GM11168 (cell line): ENCODE measurements at regions not wholly inside any gene's neighbourhood (a gene's known extent, or its start where the extent isn't known, plus 50 kb on each side); places are given as distances from the start of the nearest gene placed in this dataset.
"Not testable (repeated sequence)": the region's sequence is repeated elsewhere in the genome, so short reads cannot be mapped to it uniquely, and the experiment has no call there.

Experiments used
- in situ Hi-C: fragments of 300-500 bp; cut with MboI; formaldehyde crosslinking; loops from one replicate; pipeline ENCODE4 v1.12.0; 2022; ENCODE audit warnings: low sequenced_read_pairs; ENCODE audit not compliant: unreplicated experiment

GRCh38 chr5:105150323-105150722, 1587.7 kb upstream of the NUDT12 start:
- in situ Hi-C loops: no loop called here

- in situ Hi-C loops: no loop called here
Observed at GRCh38 chr5:105146867-105147266, 1584.3 kb upstream of the NUDT12 start.

- in situ Hi-C loops: no loop called here
Observed at GRCh38 chr5:105145152-105145551, 1582.6 kb upstream of the NUDT12 start.

GRCh38 chr5:105134328-105134727, 1571.7 kb upstream of the NUDT12 start:
- in situ Hi-C loops: no loop called here

GRCh38 chr5:105133087-105133486, 1570.5 kb upstream of the NUDT12 start:
- in situ Hi-C loops: no loop called here

- in situ Hi-C loops: no loop called here
Observed at GRCh38 chr5:105132581-105132980, 1570.0 kb upstream of the NUDT12 start.

- in situ Hi-C loops: no loop called here
Observed at GRCh38 chr5:105131045-105131444, 1568.5 kb upstream of the NUDT12 start.

- in situ Hi-C loops: no loop called here
Observed at GRCh38 chr5:105101577-105101976, 1539.0 kb upstream of the NUDT12 start.

- in situ Hi-C loops: no loop called here
Observed at GRCh38 chr5:105088961-105089360, 1526.4 kb upstream of the NUDT12 start.

- in situ Hi-C loops: no loop called here
Observed at GRCh38 chr5:105088102-105088501, 1525.5 kb upstream of the NUDT12 start.

GRCh38 chr5:105057893-105058292, 1495.3 kb upstream of the NUDT12 start:
- in situ Hi-C loops: no loop called here

- in situ Hi-C loops: no loop called here
Observed at GRCh38 chr5:105057001-105057436, 1494.4 kb upstream of the NUDT12 start.

GRCh38 chr5:105054406-105054805, 1491.8 kb upstream of the NUDT12 start:
- in situ Hi-C loops: no loop called here

- in situ Hi-C loops: no loop called here
Observed at GRCh38 chr5:105042623-105043022, 1480.0 kb upstream of the NUDT12 start.

GRCh38 chr5:105036814-105037213, 1474.2 kb upstream of the NUDT12 start:
- in situ Hi-C loops: not testable (repeated sequence)

GRCh38 chr5:105034401-105034763, 1471.8 kb upstream of the NUDT12 start:
- in situ Hi-C loops: no loop called here

- in situ Hi-C loops: no loop called here
Observed at GRCh38 chr5:105033637-105034400, 1471.2 kb upstream of the NUDT12 start.

- in situ Hi-C loops: no loop called here
Observed at GRCh38 chr5:105032917-105033316, 1470.3 kb upstream of the NUDT12 start.

- in situ Hi-C loops: no loop called here
Observed at GRCh38 chr5:105030153-105030552, 1467.6 kb upstream of the NUDT12 start.

GRCh38 chr5:105015098-105015497, 1452.5 kb upstream of the NUDT12 start:
- in situ Hi-C loops: no loop called here

GRCh38 chr5:104998572-104998971, 1436.0 kb upstream of the NUDT12 start:
- in situ Hi-C loops: no loop called here

GRCh38 chr5:104998169-104998568, 1435.6 kb upstream of the NUDT12 start:
- in situ Hi-C loops: no loop called here
